ENCODE measurements at regions not wholly inside any gene's neighbourhood (a gene's known extent, or its start where the extent isn't known, plus 50 kb on each side); places are given as distances from the start of the nearest gene placed in this dataset.

- ATAC-seq, result no peak
- Histone ChIP-seq H3K27me3 (no peaks in the 10 kb centered on the region), H3K36me3 (no peaks in the 10 kb centered on the region), H3K9me3 (no peaks in the 10 kb centered on the region), H3K27ac (no peak overlapping the region), H3K4me1 (no peaks in the 10 kb centered on the region), H3K4me3 (no peak overlapping the region)
- DNase-seq, result no peak
- intact Hi-C loops (cut with DNase I; ENCODE audit: low total_unique reads) (no loop called here), in situ Hi-C loops (cut with MboI; ENCODE audit: low sequenced_read_pairs in 4 of 4) (no loop called here)
- TF ChIP-seq, protein P1, sequence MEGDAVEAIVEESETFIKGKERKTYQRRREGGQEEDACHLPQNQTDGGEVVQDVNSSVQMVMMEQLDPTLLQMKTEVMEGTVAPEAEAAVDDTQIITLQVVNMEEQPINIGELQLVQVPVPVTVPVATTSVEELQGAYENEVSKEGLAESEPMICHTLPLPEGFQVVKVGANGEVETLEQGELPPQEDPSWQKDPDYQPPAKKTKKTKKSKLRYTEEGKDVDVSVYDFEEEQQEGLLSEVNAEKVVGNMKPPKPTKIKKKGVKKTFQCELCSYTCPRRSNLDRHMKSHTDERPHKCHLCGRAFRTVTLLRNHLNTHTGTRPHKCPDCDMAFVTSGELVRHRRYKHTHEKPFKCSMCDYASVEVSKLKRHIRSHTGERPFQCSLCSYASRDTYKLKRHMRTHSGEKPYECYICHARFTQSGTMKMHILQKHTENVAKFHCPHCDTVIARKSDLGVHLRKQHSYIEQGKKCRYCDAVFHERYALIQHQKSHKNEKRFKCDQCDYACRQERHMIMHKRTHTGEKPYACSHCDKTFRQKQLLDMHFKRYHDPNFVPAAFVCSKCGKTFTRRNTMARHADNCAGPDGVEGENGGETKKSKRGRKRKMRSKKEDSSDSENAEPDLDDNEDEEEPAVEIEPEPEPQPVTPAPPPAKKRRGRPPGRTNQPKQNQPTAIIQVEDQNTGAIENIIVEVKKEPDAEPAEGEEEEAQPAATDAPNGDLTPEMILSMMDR (IDR thresholded peaks at IDR 0.05 in 4 of 5, conservative IDR thresholded peaks at IDR 0.05 in 1 of 5), result no peak
- no peak for TF ChIP-seq POLR2A (IDR thresholded peaks at IDR 0.05)
Measured at GRCh38 chr12:74747305-74747704, 209.7 kb downstream of the ATXN7L3B start.

DNA sequence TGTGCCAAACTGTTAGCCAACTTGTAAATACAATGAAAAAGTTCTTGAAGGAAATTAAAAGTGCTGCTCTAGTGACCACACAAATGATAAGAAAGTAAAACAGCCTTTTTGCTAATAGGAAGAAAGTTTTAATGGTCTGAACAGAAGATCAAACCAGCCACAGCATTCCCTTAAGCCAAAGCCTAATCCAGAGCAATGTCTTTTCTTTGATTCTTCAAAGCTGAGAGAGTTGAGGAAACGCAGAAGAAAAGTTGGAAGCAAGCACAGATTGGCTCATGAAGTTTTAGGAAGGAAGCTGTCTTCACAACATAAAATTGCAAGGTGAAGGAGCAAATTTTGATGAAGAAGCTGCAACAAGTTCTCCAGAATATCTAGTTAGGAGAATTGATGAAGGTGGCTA lies 213.8 kb downstream of the ATXN7L3B start:
- no peaks in the 10 kb centered on the region for H3K36me3 ChIP-seq
- H3K27me3 ChIP-seq, result no peaks in the 10 kb centered on the region
- H3K4me3 ChIP-seq, result no peak overlapping the region
- in situ Hi-C loops (cut with MboI; ENCODE audit: low sequenced_read_pairs in 4 of 4), result no loop called here
- TF ChIP-seq, protein P1 (IDR thresholded peaks at IDR 0.05 in 4 of 5, conservative IDR thresholded peaks at IDR 0.05 in 1 of 5), result no peak
- TF ChIP-seq POLR2A (IDR thresholded peaks at IDR 0.05), result no peak
- H3K4me1 ChIP-seq, result no peaks in the 10 kb centered on the region
- no peak for ATAC-seq
- no peaks in the 10 kb centered on the region for H3K9me3 ChIP-seq
- no peak for DNase-seq
- H3K27ac ChIP-seq, result no peak overlapping the region
- intact Hi-C loops (cut with DNase I; ENCODE audit: low total_unique reads), result no loop called here

DNA sequence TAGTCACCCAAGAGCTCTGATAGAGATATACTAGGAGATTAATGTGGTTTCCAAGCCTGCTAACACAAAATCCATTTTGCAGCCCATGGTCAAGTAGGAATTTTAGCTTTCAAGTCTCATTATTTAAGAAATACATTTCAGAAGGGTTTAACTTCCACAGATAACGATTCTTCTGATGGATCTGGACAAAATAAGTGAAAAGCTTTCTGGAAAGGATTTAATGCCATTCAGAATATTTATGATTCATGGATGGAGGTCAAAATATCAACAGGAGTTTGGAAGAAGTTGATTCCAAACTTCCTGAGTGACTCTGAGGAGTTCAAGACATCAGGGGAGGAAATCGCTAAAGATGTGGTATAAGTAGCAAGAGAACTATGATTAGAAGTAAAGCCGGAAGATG lies 214.6 kb downstream of the ATXN7L3B start:
- H3K27ac ChIP-seq, result no peak overlapping the region
- no peaks in the 10 kb centered on the region for H3K9me3 ChIP-seq
- no peaks in the 10 kb centered on the region for H3K36me3 ChIP-seq
- ATAC-seq, result no peak
- no peaks in the 10 kb centered on the region for H3K27me3 ChIP-seq
- DNase-seq, result no peak
- H3K4me1 ChIP-seq, result no peaks in the 10 kb centered on the region
- in situ Hi-C loops (cut with MboI; ENCODE audit: low sequenced_read_pairs in 4 of 4) (no loop called here), intact Hi-C loops (cut with DNase I; ENCODE audit: low total_unique reads) (no loop called here)
- TF ChIP-seq POLR2A (IDR thresholded peaks at IDR 0.05), result no peak
- TF ChIP-seq, protein P1 (IDR thresholded peaks at IDR 0.05 in 4 of 5, conservative IDR thresholded peaks at IDR 0.05 in 1 of 5), result no peak
- no peak overlapping the region for H3K4me3 ChIP-seq

GRCh38 chr12:74770552-74770951 lies 232.9 kb downstream of the ATXN7L3B start:
- no peaks in the 10 kb centered on the region for H3K27me3 ChIP-seq
- H3K9me3 ChIP-seq, result no peaks in the 10 kb centered on the region
- H3K4me1 ChIP-seq, result no peaks in the 10 kb centered on the region
- TF ChIP-seq, protein P1 (IDR thresholded peaks at IDR 0.05 in 4 of 5, conservative IDR thresholded peaks at IDR 0.05 in 1 of 5), result no peak
- no peak for TF ChIP-seq POLR2A (IDR thresholded peaks at IDR 0.05)
- H3K36me3 ChIP-seq, result no peaks in the 10 kb centered on the region
- in situ Hi-C loops (cut with MboI; ENCODE audit: low sequenced_read_pairs in 4 of 4), result no loop called here
- DNase-seq (no peak), ATAC-seq (no peak)
- H3K27ac ChIP-seq, result no peak overlapping the region
- no peak overlapping the region for H3K4me3 ChIP-seq
- intact Hi-C loops (cut with DNase I; ENCODE audit: low total_unique reads), result no loop called here

GRCh38 chr12:74775276-74775675 lies 237.6 kb downstream of the ATXN7L3B start:
- TF ChIP-seq, protein P1 (IDR thresholded peaks at IDR 0.05 in 4 of 5, conservative IDR thresholded peaks at IDR 0.05 in 1 of 5), result no peak
- TF ChIP-seq POLR2A (IDR thresholded peaks at IDR 0.05), result no peak

More at GRCh38 chr12:74775276-74775675, 237.6 kb downstream of the ATXN7L3B start:
- no peaks in the 10 kb centered on the region for H3K36me3 ChIP-seq
- no peak for DNase-seq
- H3K27ac ChIP-seq, result no peak overlapping the region
- H3K9me3 ChIP-seq, result no peaks in the 10 kb centered on the region
- intact Hi-C loops (cut with DNase I; ENCODE audit: low total_unique reads) (no loop called here), in situ Hi-C loops (cut with MboI; ENCODE audit: low sequenced_read_pairs in 4 of 4) (no loop called here)
- no peaks in the 10 kb centered on the region for H3K4me1 ChIP-seq
- no peaks in the 10 kb centered on the region for H3K27me3 ChIP-seq
- ATAC-seq, result no peak
- no peak overlapping the region for H3K4me3 ChIP-seq

Measured in gastrocnemius medialis (tissue), 4 donors.